K562 (cell line): ENCODE measurements at regions not wholly inside any gene's neighbourhood (a gene's known extent, or its start where the extent isn't known, plus 50 kb on each side); places are given as distances from the start of the nearest gene placed in this dataset.

Experiments used
- ATAC-seq: fragments of 200-7000 bp; cut with Tn5 transposase; 3 replicates; pipeline ENCODE4 v1.9.1; 2020; ENCODE audit warnings: moderate library complexity
- BruUV-seq: library from RNA; stranded (reverse); fragments of 400-500 nt; replicated peaks from 2 replicates; lab custom pipeline; 2021; lab: Mats Ljungman, UMichigan
- CTCF ChIA-PET: fragments of 300-600 bp; formaldehyde crosslinking; extraction: SDS; loops from one replicate; lab custom pipeline; 2021; ENCODE audit warnings: low intra/inter-chr PET ratio; lab: Yijun Ruan, JAX
- POLR2A ChIA-PET: fragments of 300-600, 350-650 bp; sonication (Branson Sonifier 250); formaldehyde crosslinking; extraction: SDS; loops from one replicate; lab custom pipeline; 2021; ENCODE audit warnings: antibody characterized with exemption, inconsistent platforms; lab: Yijun Ruan, JAX
- DNase-seq, 4 experiments: peaks; one replicate each; pipeline versions ENCODE4 v3.0.0 to v3.0.0-alpha.2; 2011 to 2018; ENCODE audit warnings: low spot score in 3 of 4, mixed read lengths in 3 of 4; ENCODE audit errors: extremely low read depth in 1 of 4
- FAIRE-seq: peaks from 2 replicates; lab custom pipeline; 2011; peaks lifted over from hg19 to GRCh38; lab: Jason Lieb, UNC
- H2AFZ ChIP-seq: 2 replicates; pipeline ENCODE4 v1.6.0; 2011; ENCODE audit warnings: low read depth, low read length, control low read depth, inconsistent platforms
- H3K27ac ChIP-seq: fragments of 200-600 bp; 3 replicates; pipeline ENCODE4 v1.8.0; 2011; ENCODE audit warnings: low read depth, mild to moderate bottlenecking, control low read depth, inconsistent platforms, low read length, moderate library complexity, mixed read lengths; ENCODE audit errors: extremely low read depth
- H3K27me3 ChIP-seq, 2 experiments: fragments of 300-600 bp in 1 of 2; 2 replicates in 1 of 2; 3 replicates in 1 of 2; pipeline versions ENCODE4 v1.6.0 to v1.8.0; 2011; ENCODE audit warnings: inconsistent platforms in 2 of 2, low read length in 2 of 2, mild to moderate bottlenecking in 1 of 2, mixed read lengths in 1 of 2, moderate library complexity in 1 of 2; ENCODE audit not compliant: control insufficient read depth in 2 of 2, insufficient read depth in 2 of 2
- H3K36me3 ChIP-seq: fragments of 300-600 bp; 3 replicates; pipeline ENCODE4 v1.8.0; 2011; ENCODE audit warnings: mild to moderate bottlenecking, low read length, inconsistent platforms; ENCODE audit not compliant: control insufficient read depth, insufficient read depth
- H3K4me1 ChIP-seq, 2 experiments: fragments of 200-600 bp in 1 of 2; replicated peaks in 1 of 2; 2 replicates in 1 of 2; 3 replicates in 1 of 2; pipeline versions ENCODE4 v1.5.1 to v1.8.0; 2011; ENCODE audit warnings: inconsistent platforms in 2 of 2, low read length in 2 of 2, mild to moderate bottlenecking in 1 of 2, mixed read lengths in 1 of 2, moderate library complexity in 1 of 2; ENCODE audit not compliant: control insufficient read depth in 2 of 2, insufficient read depth in 2 of 2
- H3K4me2 ChIP-seq: 2 replicates; pipeline ENCODE4 v1.6.1; 2011; ENCODE audit warnings: low read length, control low read depth, inconsistent platforms, mixed read lengths; ENCODE audit not compliant: insufficient read depth
- H3K4me3 ChIP-seq: fragments of 200-600 bp; sonication (generic), shearing (Covaris generic); 2 replicates; pipeline ENCODE4 v1.5.1; 2016; ENCODE audit warnings: control low read depth, inconsistent platforms
- H3K79me2 ChIP-seq: fragments of 200-600 bp; 3 replicates; pipeline ENCODE4 v1.8.0; 2011; ENCODE audit warnings: low read length, inconsistent platforms; ENCODE audit not compliant: control insufficient read depth, insufficient read depth
- H3K9ac ChIP-seq, 2 experiments: 2 replicates each; pipeline versions ENCODE4 v1.6.0 to v1.6.1; 2011; ENCODE audit warnings: low read depth in 2 of 2, low read length in 2 of 2, control low read depth in 1 of 2, inconsistent platforms in 1 of 2, mild to moderate bottlenecking in 1 of 2, mixed read lengths in 1 of 2; ENCODE audit not compliant: insufficient read depth in 1 of 2
- H3K9me1 ChIP-seq: one replicate; pipeline ENCODE4 v1.6.0; 2011; ENCODE audit warnings: inconsistent platforms, mild to moderate bottlenecking, low read length, moderate library complexity; ENCODE audit not compliant: control insufficient read depth, insufficient read depth
- H3K9me3 ChIP-seq: replicated peaks from 2 replicates; pipeline ENCODE4 v1.5.1; 2011; ENCODE audit warnings: low read depth, low read length, inconsistent platforms; ENCODE audit not compliant: control insufficient read depth, insufficient read depth
- H4K20me1 ChIP-seq: replicated peaks from 2 replicates; pipeline ENCODE4 v1.6.1; 2011; ENCODE audit warnings: low read length, inconsistent platforms, mixed read lengths; ENCODE audit not compliant: control insufficient read depth, insufficient read depth
- CBX8 ChIP-seq: fragments of 200-600 bp; sonication (generic); IDR thresholded peaks from 2 replicates; pipeline ENCODE4 v1.6.1; 2012; ENCODE audit warnings: borderline replicate concordance, mixed run types, low read depth, mild to moderate bottlenecking, moderate library complexity, mixed read lengths, low read length, control low read depth, inconsistent platforms; ENCODE audit not compliant: poor library complexity, severe bottlenecking; ENCODE audit errors: extremely low read depth
- NFRKB ChIP-seq: fragments of 450-650 bp; IDR thresholded peaks from 2 replicates; pipeline ENCODE4 v1.6.1; 2016; ENCODE audit warnings: low read depth
- RFX1 ChIP-seq: fragments of 450-650 bp; IDR thresholded peaks from 2 replicates; pipeline ENCODE4 v1.6.1; 2016; ENCODE audit warnings: mild to moderate bottlenecking, moderate library complexity
- STAG1 ChIP-seq: sonication (generic); formaldehyde crosslinking; IDR thresholded peaks from 2 replicates; pipeline ENCODE4 v1.5.0; 2020; ENCODE audit warnings: missing genetic modification reagents, borderline replicate concordance
- TFAM ChIP-seq: fragments of 250-450 bp; sonication (Bioruptor Pico); conservative IDR thresholded peaks from 2 replicates; pipeline ENCODE4 v1.5.0; 2021; ENCODE audit warnings: mild to moderate bottlenecking, moderate library complexity
- TRIM28 ChIP-seq: fragments of 450-650 bp; IDR thresholded peaks from 2 replicates; pipeline ENCODE4 v1.6.1; 2017
- ZBTB40 ChIP-seq, 2 experiments: fragments of 450-650 bp in 1 of 2; sonication (generic) in 1 of 2; formaldehyde crosslinking in 1 of 2; IDR thresholded peaks; 2 replicates each; pipeline versions ENCODE4 v1.7.1 to v1.9.0; 2016 to 2022; ENCODE audit warnings: inconsistent platforms in 1 of 2, mild to moderate bottlenecking in 1 of 2, missing genetic modification reagents in 1 of 2
- ZFP1 ChIP-seq: fragments of 450-650 bp; formaldehyde crosslinking; IDR thresholded peaks from 2 replicates; pipeline ENCODE4 v1.4.0; 2020; ENCODE audit warnings: mild to moderate bottlenecking, mixed read lengths
- ZNF431 ChIP-seq: sonication (generic); formaldehyde crosslinking; IDR thresholded peaks from 2 replicates; pipeline ENCODE4 v1.8.0; 2022; ENCODE audit warnings: mild to moderate bottlenecking, missing genetic modification reagents
- ZNF655 ChIP-seq: fragments of 250-450 bp; sonication (Bioruptor Pico); IDR thresholded peaks from 2 replicates; pipeline ENCODE4 v1.5.0; 2021
- WGBS: fragments of 100-300 bp; shearing (Covaris generic); methylation state at CpG from one replicate; pipeline ENCODE4 v1.1.6; 2016; ENCODE audit warnings: low coverage, mixed read lengths; ENCODE audit not compliant: insufficient coverage; ENCODE audit errors: missing lambda C conversion rate; 5-methylcytosine and 5-hydroxymethylcytosine counted together
- in situ Hi-C: fragments of 300-500 bp; cut with MboI; formaldehyde crosslinking; loops from 4 replicates; pipeline ENCODE4 v1.15.0; 2018; ENCODE audit warnings: inconsistent platforms, mixed read lengths
- intact Hi-C: fragments of 100-400 bp; cut with micrococcal nuclease; formaldehyde crosslinking; loops from 2 replicates; pipeline ENCODE4 v1.14.2; 2022

- Histone ChIP-seq H4K20me1 (no peaks in the 10 kb centered on the region), H2AFZ (no peak overlapping the region), H3K79me2 (no peaks in the 10 kb centered on the region), H3K36me3 (no peaks in the 10 kb centered on the region), H3K4me2 (no peak overlapping the region), H3K4me1 (no peaks in the 10 kb centered on the region), H3K9me3 (no peaks in the 10 kb centered on the region), H3K27ac (no peak overlapping the region), H3K27me3 (no peaks in the 10 kb centered on the region), H3K9ac (no peak overlapping the region), H3K9me1 (no peaks in the 10 kb centered on the region), H3K4me3 (no peak overlapping the region)
- CTCF ChIA-PET = no interaction called here
- 2% methylated on average over 4 of the region's 4 CpGs for WGBS
- POLR2A ChIA-PET = no interaction called here
- FAIRE-seq (no peak), DNase-seq (no peak), ATAC-seq (no peak)
- no TSS peak for BruUV-seq
- intact Hi-C loops = no loop called here
- in situ Hi-C loops = no loop called here
- TF ChIP-seq ZNF655 = no peak
- no peak for TF ChIP-seq ZFP1 (CRISPR knock-in tag)
- TF ChIP-seq STAG1 = no peak
- TF ChIP-seq TFAM (CRISPR knock-in tag) = no peak
- TF ChIP-seq TRIM28 = no peak
- TF ChIP-seq ZNF431 (CRISPR knock-in tag) = no peak
- no peak for TF ChIP-seq RFX1
- TF ChIP-seq ZBTB40 (IDR thresholded peaks at IDR 0.05) = no peak
- TF ChIP-seq ZBTB40 (CRISPR knock-in tag; IDR thresholded peaks at IDR 0.05) = no peak
- TF ChIP-seq CBX8 = no peak
- no peak for TF ChIP-seq NFRKB
Measured at GRCh38 chr13:50730496-50731351, 112.8 kb downstream of the DLEU7 start.
